ENCODE measurements at regions not wholly inside any gene's neighbourhood (a gene's known extent, or its start where the extent isn't known, plus 50 kb on each side); places are given as distances from the start of the nearest gene placed in this dataset.
A peak's percentile ranks its signal among the peaks of the same experiment; 100 is the strongest.

GRCh38 chr4:36722986-36723385, 441.6 kb downstream of the DTHD1 start:
- DNase-seq (ENCODE audit: extremely low read depth in 1 of 4, low spot score in 3 of 4) (no peak), ATAC-seq (no peak), FAIRE-seq (no peak)
- intact Hi-C loops (cut with micrococcal nuclease) (no loop called here), in situ Hi-C loops (cut with MboI) (no loop called here)
- H2AFZ ChIP-seq (ENCODE audit: low read depth, low read length), result no peak overlapping the region
- 0% methylated on average over 1 of the region's 1 CpG for WGBS (ENCODE audit: insufficient coverage, low coverage, missing lambda C conversion rate)
- H4K20me1 ChIP-seq (replicated peaks; ENCODE audit: control insufficient read depth, insufficient read depth, low read length), result no peaks in the 10 kb centered on the region
- no peaks in the 10 kb centered on the region for H3K9me3 ChIP-seq (replicated peaks; ENCODE audit: control insufficient read depth, insufficient read depth, low read depth, low read length)
- no peaks in the 10 kb centered on the region for H3K9me1 ChIP-seq (ENCODE audit: control insufficient read depth, insufficient read depth, low read length)
- ChIA-PET POLR2A (interaction anchor here (0.6 kb wide), 2 partner anchors 633 to 847 kb away, joined by 3 read pairs; no protein-coding TSS in a partner anchor), CTCF (ENCODE audit: low intra/inter-chr PET ratio) (no interaction called here)
- H3K79me2 ChIP-seq (ENCODE audit: control insufficient read depth, insufficient read depth, low read length), result no peaks in the 10 kb centered on the region
- no TSS peak for BruUV-seq (replicated peaks)
- H3K4me1 ChIP-seq (replicated peaks in 1 of 2; ENCODE audit: control insufficient read depth in 2 of 2, insufficient read depth in 2 of 2, low read length in 2 of 2), result no peaks in the 10 kb centered on the region
- no peaks in the 10 kb centered on the region for H3K36me3 ChIP-seq (ENCODE audit: control insufficient read depth, insufficient read depth, low read length)
- no peaks in the 10 kb centered on the region for H3K27me3 ChIP-seq (ENCODE audit: control insufficient read depth in 2 of 2, insufficient read depth in 2 of 2, low read length in 2 of 2)
- TF ChIP-seq KLF1 (tag; IDR thresholded peaks at IDR 0.05) (no peak), RAD21 (CRISPR knock-in tag; conservative IDR thresholded peaks at IDR 0.05 in 1 of 2, IDR thresholded peaks at IDR 0.05 in 1 of 2) (0 out of 4 replicates have a peak, but pooled peaks of 1 of the 2 experiments have one; percentile 3), RBM39 (optimal IDR thresholded peaks at IDR 0.05; ENCODE audit: low read depth, low read length) (no peak), KDM4B (IDR thresholded peaks at IDR 0.05; ENCODE audit: borderline replicate concordance in 2 of 2, low read depth in 1 of 2) (no peak), TEAD4 (IDR thresholded peaks at IDR 0.05; ENCODE audit: low read length) (no peak), TEAD4 (CRISPR knock-in tag; IDR thresholded peaks at IDR 0.05; ENCODE audit: borderline replicate concordance) (no peak), ZNF696 (CRISPR knock-in tag; conservative IDR thresholded peaks at IDR 0.05) (no peak), E2F4 (CRISPR knock-in tag; IDR thresholded peaks at IDR 0.05; ENCODE audit: low read depth) (no peak), E2F1 (CRISPR knock-in tag; IDR thresholded peaks at IDR 0.05) (no peak)
- no peak overlapping the region for H3K4me2 ChIP-seq (ENCODE audit: insufficient read depth, low read length)
- no peak overlapping the region for H3K4me3 ChIP-seq
- no peak overlapping the region for H3K27ac ChIP-seq (ENCODE audit: extremely low read depth, low read depth, low read length)
- H3K9ac ChIP-seq (ENCODE audit: insufficient read depth in 1 of 2, low read depth in 2 of 2, low read length in 2 of 2), result no peak overlapping the region
